H1 (cell line): ENCODE measurements at regions not wholly inside any gene's neighbourhood (a gene's known extent, or its start where the extent isn't known, plus 50 kb on each side); places are given as distances from the start of the nearest gene placed in this dataset.

Source experiments
- CTCF ChIA-PET: fragments of 300-600 bp; sonication (Branson Sonifier 250); formaldehyde crosslinking; loops from one replicate; lab custom pipeline; 2021; ENCODE audit not compliant: partially characterized antibody; lab: Charles Lee
- POLR2A ChIA-PET: fragments of 300-600 bp; sonication (Branson Sonifier 250); formaldehyde crosslinking; loops from one replicate; lab custom pipeline; 2021; ENCODE audit warnings: inconsistent platforms; ENCODE audit not compliant: partially characterized antibody; lab: Charles Lee
- DNase-seq, 2 experiments: peaks; one replicate each; pipeline versions ENCODE4 v3.0.0 to v3.0.0-alpha.2; 2010 to 2022; ENCODE audit warnings: low spot score in 2 of 2, low read depth in 1 of 2, mixed read lengths in 1 of 2
- FAIRE-seq: peaks from 2 replicates; lab custom pipeline; 2011; peaks lifted over from hg19 to GRCh38; lab: Jason Lieb, UNC
- H2AFZ ChIP-seq: 2 replicates; pipeline ENCODE4 v1.8.1; 2012; ENCODE audit warnings: low read length, inconsistent platforms
- H2AK5ac ChIP-seq: 2 replicates; pipeline ENCODE4 v1.6.1; 2013; ENCODE audit warnings: low read depth, low read length
- H2BK120ac ChIP-seq: replicated peaks from 2 replicates; pipeline ENCODE3; 2013; ENCODE audit warnings: low read depth, low read length, inconsistent platforms
- H2BK12ac ChIP-seq: 2 replicates; pipeline ENCODE4 v1.6.1; 2013; ENCODE audit warnings: low read depth, low read length
- H2BK15ac ChIP-seq: 2 replicates; pipeline ENCODE4 v1.6.1; 2013; ENCODE audit warnings: low read length
- H2BK20ac ChIP-seq: 2 replicates; pipeline ENCODE4 v1.6.1; 2013; ENCODE audit warnings: low read length
- H2BK5ac ChIP-seq: 2 replicates; pipeline ENCODE4 v1.6.1; 2013; ENCODE audit warnings: low read depth, low read length
- H3K14ac ChIP-seq: 2 replicates; pipeline ENCODE4 v1.6.1; 2013; ENCODE audit warnings: inconsistent platforms; ENCODE audit not compliant: insufficient read length
- H3K18ac ChIP-seq: 2 replicates; pipeline ENCODE4 v1.6.1; 2013; ENCODE audit warnings: low read length; ENCODE audit errors: extremely low read depth
- H3K23ac ChIP-seq: 2 replicates; pipeline ENCODE4 v1.6.1; 2013; ENCODE audit warnings: inconsistent platforms; ENCODE audit not compliant: insufficient read length
- H3K23me2 ChIP-seq: 2 replicates; pipeline ENCODE4 v1.6.1; 2013; ENCODE audit warnings: low read depth, low read length
- H3K27ac ChIP-seq: 2 replicates; pipeline ENCODE4 v1.6.1; 2011; ENCODE audit warnings: low read depth, low read length, inconsistent platforms
- H3K27me3 ChIP-seq, 4 experiments: replicated peaks in 1 of 4; 1 replicate in 1 of 4; 2 replicates in 3 of 4; pipeline versions ENCODE4 v1.6.1 to v1.8.1; 2011 to 2013; ENCODE audit warnings: low read length in 3 of 4, mild to moderate bottlenecking in 3 of 4, inconsistent platforms in 2 of 4, mixed read lengths in 2 of 4, moderate library complexity in 1 of 4; ENCODE audit not compliant: control insufficient read depth in 3 of 4, insufficient read depth in 3 of 4; ENCODE audit errors: extremely low read depth in 1 of 4
- H3K36me3 ChIP-seq, 4 experiments: 2 replicates each; pipeline versions ENCODE4 v1.6.1 to v1.8.1; 2011 to 2013; ENCODE audit warnings: mild to moderate bottlenecking in 4 of 4, low read length in 3 of 4, moderate library complexity in 2 of 4, control low read depth in 1 of 4, inconsistent platforms in 1 of 4; ENCODE audit not compliant: insufficient read depth in 4 of 4, control insufficient read depth in 2 of 4
- H3K4ac ChIP-seq: replicated peaks from 2 replicates; pipeline ENCODE3; 2013; ENCODE audit warnings: low read length, low read depth, mixed read lengths, inconsistent platforms; ENCODE audit not compliant: insufficient read length
- H3K4me1 ChIP-seq, 4 experiments: replicated peaks in 1 of 4; 1 replicate in 1 of 4; 2 replicates in 3 of 4; pipeline versions ENCODE4 v1.6.1 to v1.8.1; 2011 to 2013; ENCODE audit warnings: low read length in 3 of 4, inconsistent platforms in 2 of 4, mixed read lengths in 1 of 4; ENCODE audit not compliant: insufficient read depth in 4 of 4, control insufficient read depth in 3 of 4
- H3K4me2 ChIP-seq, 2 experiments: 2 replicates each; pipeline versions ENCODE4 v1.6.1 to v1.8.1; 2011 to 2013; ENCODE audit warnings: low read depth in 2 of 2, low read length in 2 of 2, control low read depth in 1 of 2, inconsistent platforms in 1 of 2, mild to moderate bottlenecking in 1 of 2; ENCODE audit not compliant: insufficient read depth in 1 of 2
- H3K4me3 ChIP-seq, 4 experiments: fragments of 200-600, 300-600 bp in 1 of 4; sonication (generic), shearing (Covaris generic), sonication (Bioruptor Twin) in 1 of 4; 2 replicates each; pipeline versions ENCODE4 v1.5.1 to v1.8.1; 2011 to 2016; ENCODE audit warnings: low read length in 4 of 4, low read depth in 3 of 4, control low read depth in 2 of 4, inconsistent platforms in 2 of 4, mild to moderate bottlenecking in 2 of 4, mixed read lengths in 1 of 4, moderate library complexity in 1 of 4; ENCODE audit not compliant: insufficient read depth in 2 of 4; ENCODE audit errors: extremely low read depth in 1 of 4
- H3K56ac ChIP-seq: replicated peaks from 2 replicates; pipeline ENCODE3; 2013; ENCODE audit warnings: low read depth, mild to moderate bottlenecking, mixed read lengths, low read length, inconsistent platforms; ENCODE audit not compliant: insufficient read length
- H3K79me1 ChIP-seq: 2 replicates; pipeline ENCODE4 v1.6.1; 2013; ENCODE audit warnings: low read depth, low read length, control low read depth
- H3K79me2 ChIP-seq, 2 experiments: 2 replicates each; pipeline versions ENCODE4 v1.6.1 to v1.8.1; 2012 to 2013; ENCODE audit warnings: low read length in 2 of 2, mild to moderate bottlenecking in 2 of 2, inconsistent platforms in 1 of 2; ENCODE audit not compliant: insufficient read depth in 2 of 2, control insufficient read depth in 1 of 2
- H3K9ac ChIP-seq, 4 experiments: replicated peaks in 1 of 4; 1 replicate in 1 of 4; 2 replicates in 3 of 4; pipeline versions ENCODE4 v1.6.1 to v1.8.1; 2011 to 2013; ENCODE audit warnings: low read depth in 3 of 4, low read length in 3 of 4, control low read depth in 2 of 4, mild to moderate bottlenecking in 2 of 4, moderate library complexity in 2 of 4, inconsistent platforms in 1 of 4; ENCODE audit errors: extremely low read depth in 1 of 4
- H3K9me3 ChIP-seq, 2 experiments: 2 replicates each; pipeline versions ENCODE4 v1.6.1 to v1.8.1; 2012 to 2013; ENCODE audit warnings: mild to moderate bottlenecking in 2 of 2, moderate library complexity in 2 of 2, control low read depth in 1 of 2, inconsistent platforms in 1 of 2, low read depth in 1 of 2, low read length in 1 of 2, mixed read lengths in 1 of 2; ENCODE audit not compliant: insufficient read depth in 2 of 2
- H4K20me1 ChIP-seq, 2 experiments: replicated peaks in 1 of 2; 2 replicates each; pipeline versions ENCODE3 to v1.8.1; 2011 to 2013; ENCODE audit warnings: inconsistent platforms in 2 of 2, low read length in 2 of 2, mild to moderate bottlenecking in 1 of 2; ENCODE audit not compliant: insufficient read depth in 2 of 2, control insufficient read depth in 1 of 2
- H4K5ac ChIP-seq: 2 replicates; pipeline ENCODE4 v1.6.1; 2013; ENCODE audit warnings: low read length, low read depth, mixed read lengths, inconsistent platforms; ENCODE audit not compliant: insufficient read length
- H4K8ac ChIP-seq: 2 replicates; pipeline ENCODE4 v1.8.0; 2013; ENCODE audit warnings: mild to moderate bottlenecking, moderate library complexity, low read length, inconsistent platforms; ENCODE audit not compliant: insufficient read depth; ENCODE audit errors: extremely low read depth
- H4K91ac ChIP-seq: replicated peaks from 2 replicates; pipeline ENCODE3; 2013; ENCODE audit warnings: low read length, mixed read lengths, inconsistent platforms; ENCODE audit not compliant: insufficient read length
- CHD2 ChIP-seq: IDR thresholded peaks from 2 replicates; pipeline ENCODE4 v1.6.1; 2012; ENCODE audit warnings: low read length, improper control_type of control experiment
- MAX ChIP-seq: IDR thresholded peaks from 2 replicates; pipeline ENCODE4 v1.6.1; 2012; ENCODE audit warnings: inconsistent platforms
- TCF12 ChIP-seq: IDR thresholded peaks from 2 replicates; pipeline ENCODE4 v1.6.1; 2011; ENCODE audit warnings: low read depth, mild to moderate bottlenecking, low read length
- USF2 ChIP-seq: IDR thresholded peaks from 2 replicates; pipeline ENCODE4 v1.6.1; 2011; ENCODE audit warnings: low read length, improper control_type of control experiment
- WGBS, 2 experiments: shearing (Covaris generic) in 1 of 2; methylation state at CpG; one replicate each; pipeline versions ENCODE4 v1.1.6 to v1.1.7; 2013 to 2015; ENCODE audit warnings: low lambda C conversion rate in 2 of 2, mixed read lengths in 2 of 2, inconsistent platforms in 1 of 2, low coverage in 1 of 2, missing lambda C conversion rate in 1 of 2; ENCODE audit not compliant: insufficient replicate concordance in 2 of 2, insufficient coverage in 1 of 2, insufficient read length in 1 of 2; ENCODE audit errors: extremely low coverage in 1 of 2, missing lambda C conversion rate in 1 of 2; 5-methylcytosine and 5-hydroxymethylcytosine counted together

- no peak overlapping the region for H3K14ac ChIP-seq
- H4K20me1 ChIP-seq: no peaks in the 10 kb centered on the region
- H4K91ac ChIP-seq: no peak overlapping the region
- no peak overlapping the region; a peak in 1 of 7 replicates for H3K9ac ChIP-seq
- FAIRE-seq (no peak), DNase-seq (no peak)
- WGBS, 2 experiments: 86% methylated on average over 2 of the region's 2 CpGs; no CpG with 5 or more reads in 1 of the 2 experiments
- no peak overlapping the region for H4K8ac ChIP-seq
- no peaks in the 10 kb centered on the region for H3K9me3 ChIP-seq
- no peaks in the 10 kb centered on the region for H3K4me1 ChIP-seq
- H3K79me1 ChIP-seq: no peaks in the 10 kb centered on the region
- H2AK5ac ChIP-seq: no peak overlapping the region
- H3K18ac ChIP-seq: no peak overlapping the region
- H2BK15ac ChIP-seq: no peak overlapping the region
- H2AFZ ChIP-seq: no peak overlapping the region
- no peak overlapping the region for H3K27ac ChIP-seq
- H3K27me3 ChIP-seq: no peaks in the 10 kb centered on the region
- no peaks in the 10 kb centered on the region for H3K79me2 ChIP-seq
- H4K5ac ChIP-seq: no peak overlapping the region
- TF ChIP-seq USF2 (no peak), MAX (no peak), TCF12 (no peak), CHD2 (no peak)
- no peak overlapping the region for H3K4me3 ChIP-seq
- no peak overlapping the region for H2BK120ac ChIP-seq
- no peak overlapping the region for H3K4me2 ChIP-seq
- no peak overlapping the region for H3K4ac ChIP-seq
- H2BK12ac ChIP-seq: no peak overlapping the region
- no peak overlapping the region for H3K56ac ChIP-seq
- no peaks in the 10 kb centered on the region; the same call in 1 of the 2 replicates for H3K23me2 ChIP-seq
- no peak overlapping the region for H3K23ac ChIP-seq
- ChIA-PET POLR2A (interaction anchor here (0.8 to 0.9 kb wide), 2 partner anchors 14 to 17 kb away, joined by 3 read pairs; no protein-coding TSS in a partner anchor), CTCF (interaction anchor here (0.8 to 1.2 kb wide), 3 partner anchors 8 to 115 kb away, joined by 3 read pairs; no protein-coding TSS in a partner anchor)
- H3K36me3 ChIP-seq: no peaks in the 10 kb centered on the region
- no peak overlapping the region for H2BK5ac ChIP-seq
- H2BK20ac ChIP-seq: no peak overlapping the region
Measured at GRCh38 chr9:115202960-115203751, 85.2 kb upstream of the TNC start.
